Heart left ventricle (tissue), 13 donors: ENCODE measurements at regions not wholly inside any gene's neighbourhood (a gene's known extent, or its start where the extent isn't known, plus 50 kb on each side); places are given as distances from the start of the nearest gene placed in this dataset.

Source experiments
- POLR2A ChIP-seq, 2 donors: fragments of 450-650 bp; IDR thresholded peaks; one replicate each; pipeline ENCODE4 v1.6.1; 2017; ENCODE audit warnings: antibody characterized with exemption in 2 of 2, mild to moderate bottlenecking in 2 of 2, moderate library complexity in 2 of 2
- TF ChIP-seq, protein P1 (sequence below), 12 donors: fragments of 200-600 bp; sonication (generic) in 4 of 12; IDR thresholded peaks; one replicate each; pipeline versions ENCODE4 v1.5.0 to v1.8.0; 2018 to 2022; ENCODE audit warnings: antibody characterized with exemption in 12 of 12, mild to moderate bottlenecking in 5 of 12
- donor health status: ischemic (EF 13 %, LVEDD 7.1; RV severe dilation, severe dysfunction).
- donor health status: DM: no; HTN: yes; CAD: no.
- donor health status: DM: no; HTN: no; CAD: no.
- donor health status: ischemic (EF 25% LVEDD 6.9; RV normal size, moderate dysfunction).
- donor health status: ischemic (EF 25% LVEDD 5.7; RV mildly dilated, moderate dysfunction).
- donor health status: ischemic (EF 35%, LVEDD 5.7; RV mildly dilated, moderate dysfunction).
- donor health status: nonischemic (EF 11% LVEDD 7.7; RV severe dilation, severe dysfunction).
- donor health status: DM: yes; HTN: yes; CAD: no.
- donor health status: PGD.
- donor health status: ischemic (EF 29% LVEDD 5.4; RV normal size, mild dysfunction).
- donor health status: nonischemic (EF 23%, LVEDD 6.1; RV moderate dilation, normal function).

DNA sequence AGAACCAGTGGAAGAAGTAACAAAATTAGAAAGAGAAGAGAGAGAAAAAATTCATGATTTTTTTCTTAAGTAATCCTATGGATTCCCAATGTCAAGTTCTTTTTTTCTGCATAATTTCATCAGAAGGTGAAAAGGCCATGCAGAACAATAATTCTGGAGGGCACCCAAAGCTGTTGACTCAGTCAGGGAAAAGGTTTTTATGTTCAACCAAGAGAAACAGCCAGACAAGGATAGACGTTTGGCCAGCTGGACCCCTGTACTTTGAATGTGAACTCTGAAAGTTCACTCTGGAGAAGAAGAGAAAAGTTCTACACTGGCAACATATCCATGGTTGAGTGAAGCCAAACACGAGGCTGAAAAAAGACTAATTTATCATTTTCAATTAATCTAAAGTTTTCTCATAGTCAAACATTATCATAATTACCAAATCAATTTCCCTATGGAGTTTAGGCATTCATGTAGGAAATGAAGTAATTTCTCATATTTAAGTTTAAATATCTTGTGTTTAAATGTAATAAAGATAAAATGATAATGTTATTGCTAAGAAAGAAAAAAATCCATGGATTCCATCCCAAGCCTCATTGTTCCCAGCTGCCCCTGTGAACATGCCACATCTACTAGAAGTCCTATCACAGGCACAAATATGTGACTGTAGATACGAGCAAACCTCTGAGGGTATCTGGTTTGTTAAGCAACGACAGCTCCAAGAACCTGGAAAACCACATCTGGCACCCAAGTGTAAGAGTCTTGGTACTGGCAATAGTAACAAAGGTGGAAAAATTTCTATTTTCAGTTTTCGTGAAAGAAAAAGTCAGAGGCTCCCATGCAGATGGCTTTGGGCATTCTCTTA lies 742.7 kb upstream of the ACVR2A start:
- TF ChIP-seq, protein P1, sequence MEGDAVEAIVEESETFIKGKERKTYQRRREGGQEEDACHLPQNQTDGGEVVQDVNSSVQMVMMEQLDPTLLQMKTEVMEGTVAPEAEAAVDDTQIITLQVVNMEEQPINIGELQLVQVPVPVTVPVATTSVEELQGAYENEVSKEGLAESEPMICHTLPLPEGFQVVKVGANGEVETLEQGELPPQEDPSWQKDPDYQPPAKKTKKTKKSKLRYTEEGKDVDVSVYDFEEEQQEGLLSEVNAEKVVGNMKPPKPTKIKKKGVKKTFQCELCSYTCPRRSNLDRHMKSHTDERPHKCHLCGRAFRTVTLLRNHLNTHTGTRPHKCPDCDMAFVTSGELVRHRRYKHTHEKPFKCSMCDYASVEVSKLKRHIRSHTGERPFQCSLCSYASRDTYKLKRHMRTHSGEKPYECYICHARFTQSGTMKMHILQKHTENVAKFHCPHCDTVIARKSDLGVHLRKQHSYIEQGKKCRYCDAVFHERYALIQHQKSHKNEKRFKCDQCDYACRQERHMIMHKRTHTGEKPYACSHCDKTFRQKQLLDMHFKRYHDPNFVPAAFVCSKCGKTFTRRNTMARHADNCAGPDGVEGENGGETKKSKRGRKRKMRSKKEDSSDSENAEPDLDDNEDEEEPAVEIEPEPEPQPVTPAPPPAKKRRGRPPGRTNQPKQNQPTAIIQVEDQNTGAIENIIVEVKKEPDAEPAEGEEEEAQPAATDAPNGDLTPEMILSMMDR (IDR thresholded peaks at IDR 0.05): no peak
- no peak for TF ChIP-seq POLR2A (IDR thresholded peaks at IDR 0.05)
